GM19043 (cell line): ENCODE measurements at regions not wholly inside any gene's neighbourhood (a gene's known extent, or its start where the extent isn't known, plus 50 kb on each side); places are given as distances from the start of the nearest gene placed in this dataset.

Experiments
- ATAC-seq: cut with Tn5 transposase; IDR thresholded peaks from one replicate; pipeline ENCODE4 v1.9.1; 2021; ENCODE audit warnings: low read depth; ENCODE audit not compliant: unreplicated experiment

DNA sequence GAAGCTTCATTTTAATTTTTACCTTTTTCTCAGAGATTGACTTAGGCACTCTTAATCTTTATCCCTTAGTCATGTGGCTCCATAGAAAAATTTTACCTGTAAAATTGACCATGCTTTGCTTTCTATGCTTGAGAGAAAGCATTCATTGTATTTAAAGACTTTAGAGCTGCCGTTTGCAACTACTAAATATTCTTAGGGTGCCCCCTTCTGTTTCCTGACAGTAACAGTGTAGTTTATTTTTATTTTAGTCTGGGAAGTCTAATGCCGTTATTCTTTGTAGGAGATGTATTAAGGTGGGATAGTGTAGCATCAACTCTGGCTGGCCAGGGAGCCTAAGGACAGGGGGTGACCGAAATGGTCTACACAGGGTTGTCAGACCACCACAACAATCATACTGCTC, 84.5 kb upstream of the SYNPR start:
- no peak for ATAC-seq

DNA sequence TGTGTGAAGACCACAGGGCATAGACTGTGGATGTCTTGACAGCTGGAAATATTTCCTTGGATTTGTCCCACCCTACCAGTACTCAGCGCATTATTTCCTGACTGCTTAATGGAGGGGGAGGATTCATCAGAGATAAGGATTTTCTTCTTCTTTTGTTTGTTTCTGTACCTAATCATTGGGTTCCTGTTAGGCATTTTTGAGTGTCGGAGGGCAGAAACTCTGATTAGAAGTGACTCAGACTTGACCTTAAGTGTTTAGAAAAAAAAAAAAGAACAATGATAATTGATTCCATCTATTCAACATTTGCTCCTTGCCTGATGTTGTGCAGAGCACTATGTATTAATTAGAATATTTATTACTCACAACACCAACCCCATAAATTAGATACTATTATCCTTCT, 78.5 kb upstream of the SYNPR start:
- ATAC-seq = no peak

DNA sequence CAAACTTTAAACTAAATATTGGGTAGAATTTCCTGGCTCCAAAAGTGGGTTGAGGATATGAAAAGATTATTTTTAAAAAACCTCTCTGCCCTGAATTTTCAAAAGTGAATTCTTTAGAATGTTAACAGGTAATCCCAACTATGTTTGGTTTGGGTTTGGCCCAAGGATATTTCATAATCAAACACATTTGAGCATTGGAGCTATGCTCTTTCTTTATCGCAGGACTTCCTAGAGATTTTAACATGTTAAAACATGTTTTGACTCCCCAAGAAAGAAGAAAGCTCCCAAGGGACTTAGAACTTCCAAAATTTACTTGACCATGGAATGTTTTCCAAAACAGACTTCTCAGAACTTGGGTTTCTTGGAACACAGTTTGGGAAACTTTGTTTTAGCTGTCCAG, 75.6 kb upstream of the SYNPR start:
- no peak for ATAC-seq

DNA sequence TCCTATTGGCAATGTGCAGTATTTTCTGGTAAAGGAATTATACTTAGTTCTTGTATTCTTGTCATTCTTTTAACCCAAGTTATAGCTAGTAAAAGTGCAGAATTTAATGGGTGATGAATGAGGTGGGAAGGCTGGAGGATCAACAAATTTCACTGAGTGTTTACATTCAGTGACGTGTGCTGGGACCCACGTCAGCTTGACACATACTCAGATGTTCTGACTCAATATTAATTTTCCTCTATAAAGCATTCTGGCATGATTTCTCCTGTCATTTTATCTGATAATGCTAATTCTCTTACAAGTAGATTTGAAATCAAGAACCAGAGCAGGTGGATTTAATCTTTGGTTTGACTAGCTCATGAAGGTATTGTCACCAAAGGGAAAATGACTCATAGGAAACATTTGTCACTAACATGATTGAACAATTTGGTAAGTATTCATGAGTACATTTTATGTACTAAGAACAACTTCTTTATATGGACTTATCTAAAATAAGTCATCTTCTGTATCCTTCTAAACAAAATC, 71.0 kb upstream of the SYNPR start:
- ATAC-seq = no peak

DNA sequence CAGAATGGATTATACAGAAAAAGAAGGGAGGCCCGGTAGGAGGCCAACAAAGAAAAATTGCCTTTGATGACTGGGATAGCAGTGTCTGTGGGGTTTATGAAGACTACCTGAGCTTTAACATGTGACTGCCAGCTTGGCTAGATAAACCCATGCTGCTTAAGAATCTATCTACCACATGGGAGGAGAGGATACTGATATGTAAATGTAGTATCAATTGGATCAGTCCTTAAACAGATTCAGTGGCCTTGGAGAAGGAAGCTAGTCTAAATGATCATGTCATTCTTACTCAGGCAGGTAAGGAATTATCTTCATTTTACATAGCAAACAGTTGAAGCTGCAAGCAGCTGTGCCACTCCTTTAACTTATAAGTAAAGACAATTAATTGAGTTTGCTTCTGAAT, 50.0 kb upstream of the SYNPR start:
- ATAC-seq = no peak
